HepG2 (cell line): ENCODE measurements at regions not wholly inside any gene's neighbourhood (a gene's known extent, or its start where the extent isn't known, plus 50 kb on each side); places are given as distances from the start of the nearest gene placed in this dataset.

Experiments
- ATAC-seq: fragments of 200-7000 bp; cut with Tn5 transposase; 3 replicates; pipeline ENCODE4 v1.9.1; 2020; ENCODE audit warnings: mild to moderate bottlenecking, moderate library complexity
- BruUV-seq: library from RNA; stranded (reverse); fragments of 400-500 nt; replicated peaks from 2 replicates; lab custom pipeline; 2021; lab: Mats Ljungman, UMichigan
- CTCF ChIA-PET: fragments of 300-600 bp; formaldehyde crosslinking; extraction: SDS; loops from one replicate; lab custom pipeline; 2021; ENCODE audit warnings: low total read pairs, inconsistent platforms, low intra/inter-chr PET ratio; lab: Yijun Ruan, JAX
- POLR2A ChIA-PET: fragments of 350-600 bp; sonication (Branson Sonifier 250); formaldehyde crosslinking; loops from one replicate; lab custom pipeline; 2020; ENCODE audit warnings: antibody characterized with exemption, inconsistent platforms; lab: Yijun Ruan, JAX
- DNase-seq: peaks from one replicate; pipeline ENCODE4 v3.0.0-alpha.2; 2015; ENCODE audit warnings: low spot score
- FAIRE-seq: peaks from 3 replicates; lab custom pipeline; 2011; peaks lifted over from hg19 to GRCh38; lab: Jason Lieb, UNC
- H2AFZ ChIP-seq: one replicate; pipeline ENCODE4 v1.6.1; 2011; ENCODE audit warnings: low read length, inconsistent platforms
- H3K27ac ChIP-seq: fragments of 300-600 bp; 3 replicates; pipeline ENCODE4 v1.8.0; 2011; ENCODE audit warnings: mixed run types, mild to moderate bottlenecking, mixed read lengths, low read length, inconsistent platforms; ENCODE audit not compliant: insufficient read depth; ENCODE audit errors: extremely low read length
- H3K27me3 ChIP-seq, 2 experiments: fragments of 200-600 bp in 1 of 2; 2 replicates in 1 of 2; 3 replicates in 1 of 2; pipeline versions ENCODE4 v1.6.0 to v1.8.0; 2011; ENCODE audit warnings: low read length in 2 of 2, mild to moderate bottlenecking in 2 of 2, moderate library complexity in 2 of 2, inconsistent platforms in 1 of 2; ENCODE audit not compliant: insufficient read depth in 2 of 2, control insufficient read depth in 1 of 2
- H3K36me3 ChIP-seq, 2 experiments: fragments of 200-600 bp in 1 of 2; replicated peaks in 1 of 2; 2 replicates in 1 of 2; 3 replicates in 1 of 2; pipeline versions ENCODE4 v1.5.1 to v1.8.0; 2011; ENCODE audit warnings: low read length in 2 of 2, inconsistent platforms in 1 of 2; ENCODE audit not compliant: insufficient read depth in 2 of 2, control insufficient read depth in 1 of 2
- H3K4me1 ChIP-seq: 2 replicates; pipeline ENCODE4 v1.5.1; 2012; ENCODE audit warnings: low read length, inconsistent platforms; ENCODE audit not compliant: insufficient read depth
- H3K4me2 ChIP-seq: 2 replicates; pipeline ENCODE4 v1.6.0; 2011; ENCODE audit warnings: low read depth, low read length, inconsistent platforms
- H3K4me3 ChIP-seq, 3 experiments: fragments of 200-600 bp in 1 of 3; sonication (generic), shearing (Covaris generic) in 1 of 3; replicated peaks in 1 of 3; 2 replicates each; pipeline ENCODE4 v1.5.1; 2011 to 2016; ENCODE audit warnings: low read length in 3 of 3, inconsistent platforms in 2 of 3, low read depth in 2 of 3, mild to moderate bottlenecking in 2 of 3, control low read depth in 1 of 3, mixed read lengths in 1 of 3; ENCODE audit not compliant: insufficient read depth in 1 of 3
- H3K79me2 ChIP-seq: one replicate; pipeline ENCODE4 v1.6.1; 2011; ENCODE audit warnings: low read length, inconsistent platforms; ENCODE audit not compliant: insufficient read depth
- H3K9ac ChIP-seq: 2 replicates; pipeline ENCODE4 v1.6.0; 2011; ENCODE audit warnings: mild to moderate bottlenecking, low read depth, low read length, inconsistent platforms; ENCODE audit not compliant: insufficient read depth
- H3K9me3 ChIP-seq: 2 replicates; pipeline ENCODE4 v1.5.1; 2012; ENCODE audit warnings: mild to moderate bottlenecking, low read length
- H4K20me1 ChIP-seq: 2 replicates; pipeline ENCODE4 v1.6.0; 2011; ENCODE audit warnings: inconsistent platforms, mild to moderate bottlenecking, low read length, moderate library complexity; ENCODE audit not compliant: insufficient read depth
- ADNP ChIP-seq: sonication (generic); formaldehyde crosslinking; IDR thresholded peaks from 2 replicates; pipeline ENCODE4 v1.4.0; 2020; ENCODE audit warnings: missing genetic modification reagents
- JUND ChIP-seq: sonication (generic); formaldehyde crosslinking; IDR thresholded peaks from 2 replicates; pipeline ENCODE4 v1.8.0; 2022; ENCODE audit warnings: mild to moderate bottlenecking, missing genetic modification reagents
- KLF11 ChIP-seq: IDR thresholded peaks from 2 replicates; pipeline ENCODE4 v1.6.1; 2016; ENCODE audit warnings: missing compliant biosample characterization
- MIXL1 ChIP-seq: IDR thresholded peaks from 2 replicates; pipeline ENCODE4 v1.6.1; 2016
- NCOA1 ChIP-seq: sonication (generic); formaldehyde crosslinking; IDR thresholded peaks from 2 replicates; pipeline ENCODE4 v1.9.0; 2021; ENCODE audit warnings: missing genetic modification reagents
- PLSCR1 ChIP-seq: sonication (generic); formaldehyde crosslinking; IDR thresholded peaks from 2 replicates; pipeline ENCODE4 v1.5.0; 2020; ENCODE audit warnings: missing genetic modification reagents, mild to moderate bottlenecking, borderline replicate concordance
- TERF1 ChIP-seq: sonication (generic); formaldehyde crosslinking; IDR thresholded peaks from 2 replicates; pipeline ENCODE4 v1.8.0; 2022; ENCODE audit warnings: mild to moderate bottlenecking, missing genetic modification reagents, moderate library complexity
- ZMYM4 ChIP-seq: sonication (generic); formaldehyde crosslinking; IDR thresholded peaks from 2 replicates; pipeline ENCODE4 v1.8.1; 2023; ENCODE audit warnings: mild to moderate bottlenecking, missing genetic modification reagents
- ZNF101 ChIP-seq: sonication (generic); formaldehyde crosslinking; IDR thresholded peaks from 2 replicates; pipeline ENCODE4 v1.4.0; 2020; ENCODE audit warnings: mild to moderate bottlenecking, low read depth, missing genetic modification reagents, borderline replicate concordance
- ZNF207 ChIP-seq: fragments of 450-650 bp; IDR thresholded peaks from 2 replicates; pipeline ENCODE4 v1.6.1; 2016; ENCODE audit warnings: antibody characterized with exemption, borderline replicate concordance
- ZNF326 ChIP-seq: sonication (generic); formaldehyde crosslinking; IDR thresholded peaks from 2 replicates; pipeline ENCODE4 v1.4.0; 2020; ENCODE audit warnings: missing genetic modification reagents, borderline replicate concordance
- ZNF33B ChIP-seq: sonication (generic); formaldehyde crosslinking; IDR thresholded peaks from 2 replicates; pipeline ENCODE4 v1.5.1; 2020; ENCODE audit warnings: mild to moderate bottlenecking, missing genetic modification reagents
- ZNF569 ChIP-seq: sonication (generic); formaldehyde crosslinking; IDR thresholded peaks from 2 replicates; pipeline ENCODE4 v1.5.0; 2020; ENCODE audit warnings: mild to moderate bottlenecking, missing genetic modification reagents, moderate library complexity, borderline replicate concordance
- ZNF704 ChIP-seq: sonication (generic); formaldehyde crosslinking; IDR thresholded peaks from 2 replicates; pipeline ENCODE4 v1.8.1; 2023; ENCODE audit warnings: mild to moderate bottlenecking, inconsistent platforms, moderate library complexity, missing genetic modification reagents, borderline replicate concordance
- ZNF709 ChIP-seq: sonication (generic); formaldehyde crosslinking; IDR thresholded peaks from 2 replicates; pipeline ENCODE4 v1.5.0; 2020; ENCODE audit warnings: mild to moderate bottlenecking, missing genetic modification reagents
- ZNF747 ChIP-seq: sonication (generic); formaldehyde crosslinking; IDR thresholded peaks from 2 replicates; pipeline ENCODE4 v1.8.1; 2023; ENCODE audit warnings: missing genetic modification reagents, mild to moderate bottlenecking, borderline replicate concordance
- ZNF772 ChIP-seq: sonication (generic); formaldehyde crosslinking; IDR thresholded peaks from 2 replicates; pipeline ENCODE4 v1.5.0; 2020; ENCODE audit warnings: mild to moderate bottlenecking, missing genetic modification reagents
- ZNF773 ChIP-seq: sonication (generic); formaldehyde crosslinking; IDR thresholded peaks from 2 replicates; pipeline ENCODE4 v1.4.0; 2020; ENCODE audit warnings: missing genetic modification reagents, borderline replicate concordance
- WGBS: methylation state at CpG from one replicate; pipeline ENCODE4 v1.1.6; 2017; ENCODE audit warnings: low lambda C conversion rate; 5-methylcytosine and 5-hydroxymethylcytosine counted together
- in situ Hi-C: cut with HindIII; loops from 2 replicates; pipeline ENCODE4 v1.10.0; 2017; ENCODE audit warnings: low pct_unique_long_range_greater_than_20kb; ENCODE audit not compliant: extremely low pct_ligation_motif_present
- intact Hi-C: fragments of 100-400 bp; cut with micrococcal nuclease; formaldehyde crosslinking; loops from one replicate; pipeline ENCODE4 v1.10.0; 2022; ENCODE audit not compliant: unreplicated experiment

- intact Hi-C loops, result no loop called here
- no peak overlapping the region for H3K4me3 ChIP-seq
- H3K79me2 ChIP-seq, result no peaks in the 10 kb centered on the region
- H3K27ac ChIP-seq, result no peak overlapping the region
- FAIRE-seq (no peak), DNase-seq (no peak), ATAC-seq (no peak)
- no peaks in the 10 kb centered on the region for H3K36me3 ChIP-seq
- TF ChIP-seq ZNF207 (no peak), ZNF33B (CRISPR knock-in tag) (no peak), JUND (CRISPR knock-in tag) (no peak), ZNF101 (CRISPR knock-in tag) (no peak), ZNF773 (CRISPR knock-in tag) (no peak), ZNF747 (CRISPR knock-in tag) (no peak), ZNF326 (CRISPR knock-in tag) (no peak), ZNF569 (CRISPR knock-in tag) (no peak), NCOA1 (CRISPR knock-in tag) (no peak), PLSCR1 (no peak), ZMYM4 (CRISPR knock-in tag) (no peak), TERF1 (CRISPR knock-in tag) (no peak), ZNF772 (no peak), ZNF704 (CRISPR knock-in tag) (no peak), ADNP (CRISPR knock-in tag) (no peak), MIXL1 (no peak), ZNF709 (CRISPR knock-in tag) (no peak), KLF11 (no peak)
- H3K4me1 ChIP-seq, result peaks cover 30% of the 10 kb centered on the region
- CTCF ChIA-PET, result no interaction called here
- no peaks in the 10 kb centered on the region for H3K9me3 ChIP-seq
- H2AFZ ChIP-seq, result no peak overlapping the region
- WGBS, result 15% methylated on average over 2 of the region's 2 CpGs
- BruUV-seq, result no TSS peak
- in situ Hi-C loops, result no loop called here
- POLR2A ChIA-PET, result no interaction called here
- no peaks in the 10 kb centered on the region; a peak in 1 of 5 replicates for H3K27me3 ChIP-seq
- no peaks in the 10 kb centered on the region for H4K20me1 ChIP-seq
- H3K4me2 ChIP-seq, result no peak overlapping the region
- no peak overlapping the region for H3K9ac ChIP-seq
Observed at GRCh38 chr3:153600896-153601295, 438.9 kb downstream of the RAP2B start.
